ENCODE measurements at regions not wholly inside any gene's neighbourhood (a gene's known extent, or its start where the extent isn't known, plus 50 kb on each side); places are given as distances from the start of the nearest gene placed in this dataset.

- no peak for DNase-seq
These were observed 203.5 kb upstream of the RBMS3 start for GRCh38 chr3:29077356-29077755.

GRCh38 chr3:29079358-29079757 is 201.5 kb upstream of the RBMS3 start:
- DNase-seq: no peak

- DNase-seq: no peak
These were observed 199.9 kb upstream of the RBMS3 start for GRCh38 chr3:29080967-29081366.

DNA sequence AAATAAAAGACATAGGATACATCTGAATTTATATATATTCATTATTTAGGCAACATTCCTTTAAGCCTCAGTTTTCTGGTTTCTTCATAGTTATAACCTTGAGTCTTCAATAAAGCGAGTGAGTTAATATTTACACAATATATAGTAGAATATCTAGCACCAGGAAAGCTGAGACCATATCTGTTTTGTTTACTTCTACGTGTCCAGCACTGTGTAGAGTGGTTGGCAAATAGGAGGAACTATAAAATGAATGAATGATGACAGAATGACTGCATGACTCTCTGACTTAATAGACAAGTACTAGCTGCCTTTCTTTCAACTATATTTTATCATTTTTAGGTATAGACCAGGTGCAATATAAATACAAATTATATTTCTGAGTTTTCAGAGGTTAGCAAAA is 197.8 kb upstream of the RBMS3 start:
- no peak for DNase-seq

DNA sequence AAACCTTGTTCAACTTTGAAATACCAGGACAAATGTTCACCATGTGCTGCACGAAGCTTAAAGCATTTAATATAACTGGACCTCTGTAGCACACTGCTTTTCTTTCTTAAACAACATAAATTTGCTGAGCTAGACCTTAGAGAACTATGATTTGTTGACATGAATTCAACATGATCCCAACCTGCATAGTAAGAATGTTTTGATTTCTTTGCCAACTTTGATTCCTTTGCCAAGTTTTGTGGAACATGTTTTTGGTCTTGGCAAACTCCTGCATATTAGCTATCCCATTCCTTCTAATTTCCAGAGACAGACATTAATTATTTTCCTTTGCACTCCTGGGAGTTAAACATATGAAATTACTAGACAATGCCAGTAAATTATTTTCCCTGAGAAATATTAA is 197.2 kb upstream of the RBMS3 start:
- DNase-seq: no peak

GRCh38 chr3:29088579-29088978 is 192.3 kb upstream of the RBMS3 start:
- no peak for DNase-seq

DNA sequence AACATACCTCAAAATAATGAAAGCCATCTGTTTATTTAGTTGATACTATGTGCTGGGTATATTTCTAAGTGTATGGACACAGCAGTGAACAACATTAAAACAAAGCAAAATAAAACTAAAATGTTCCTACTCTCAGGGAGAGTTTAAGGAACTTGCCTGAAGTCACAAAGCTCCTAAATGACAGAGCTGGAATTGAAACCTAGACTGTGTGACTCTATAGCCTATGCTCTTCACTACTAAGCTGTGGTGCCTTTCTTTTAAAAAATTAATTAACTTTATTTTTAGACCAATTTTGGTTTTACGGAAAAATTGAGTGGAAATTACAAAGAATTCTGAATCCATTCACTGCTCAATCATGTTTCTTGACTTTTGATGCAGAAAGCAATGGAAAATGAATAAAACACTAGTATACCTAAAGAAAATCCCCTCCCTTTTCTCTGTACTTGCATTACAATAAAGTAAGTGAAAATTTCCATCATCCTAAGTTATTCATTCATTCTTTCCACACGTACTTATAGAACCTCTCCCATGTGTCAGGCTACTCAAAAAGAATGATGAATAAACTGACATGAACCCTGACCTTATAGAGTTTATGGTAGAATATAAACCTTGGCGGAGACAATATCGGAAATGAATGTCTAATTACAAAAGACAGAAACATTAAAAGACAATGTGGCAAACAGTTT is 189.8 kb upstream of the RBMS3 start:
- DNase-seq: no peak

DNA sequence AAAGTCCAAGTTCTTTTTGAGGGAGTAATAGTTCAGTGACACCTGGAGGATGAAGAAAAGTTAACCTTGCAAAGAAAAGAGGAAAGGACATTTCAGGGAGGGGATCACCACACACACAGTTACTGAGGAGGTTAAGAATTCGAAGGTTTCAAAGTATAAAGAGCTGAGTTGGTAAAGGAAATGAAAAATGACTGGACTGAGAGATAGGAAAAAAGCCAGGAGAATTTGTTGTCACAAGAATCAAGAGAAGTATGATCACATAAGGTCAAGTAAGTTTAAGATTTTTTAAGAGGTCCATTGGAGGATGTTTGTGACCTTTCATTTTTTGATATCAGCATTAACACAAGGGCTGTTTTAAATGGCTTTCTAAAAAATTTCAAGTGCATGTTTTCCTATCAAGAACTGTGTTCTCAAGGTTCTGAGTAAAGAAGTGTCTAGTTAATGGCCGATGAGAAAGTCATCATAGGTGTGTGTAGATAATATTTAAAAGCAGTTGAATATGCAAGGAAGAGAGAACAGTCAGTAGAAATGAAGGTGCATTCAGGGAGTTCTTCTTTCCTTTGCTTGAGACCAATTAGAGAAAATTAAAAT is 189.2 kb upstream of the RBMS3 start:
- DNase-seq: no peak

GRCh38 chr3:29092348-29092747 is 188.5 kb upstream of the RBMS3 start:
- no peak for DNase-seq

GRCh38 chr3:29099296-29099695 is 181.6 kb upstream of the RBMS3 start:
- no peak for DNase-seq

- no peak for DNase-seq
These were observed 181.1 kb upstream of the RBMS3 start for GRCh38 chr3:29099775-29100174.

- DNase-seq: no peak
These were observed 180.6 kb upstream of the RBMS3 start for GRCh38 chr3:29100292-29100691.

- DNase-seq: no peak
These were observed 152.9 kb upstream of the RBMS3 start for GRCh38 chr3:29128001-29128400.

DNA sequence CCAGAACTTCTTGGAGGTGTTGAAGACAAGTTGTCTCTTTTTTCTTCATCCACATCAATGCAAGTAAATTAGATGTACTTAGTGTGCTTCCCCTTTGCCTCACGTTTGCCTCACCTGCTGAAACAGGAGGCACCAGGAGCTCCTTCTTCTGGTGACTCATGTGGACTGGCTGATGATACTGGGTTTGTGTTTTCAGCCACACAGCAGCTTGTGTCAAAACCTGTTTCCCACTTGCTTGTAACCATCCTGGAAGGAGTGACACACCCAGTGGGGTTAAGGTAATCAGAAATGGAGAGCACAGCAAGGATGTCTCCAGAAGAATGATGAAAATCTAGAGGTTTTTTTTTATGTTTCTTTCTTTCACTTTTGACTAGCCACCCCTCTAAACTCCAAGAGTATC is 143.3 kb upstream of the RBMS3 start:
- DNase-seq: no peak

GRCh38 chr3:29138171-29138570 is 142.7 kb upstream of the RBMS3 start:
- DNase-seq: no peak

DNA sequence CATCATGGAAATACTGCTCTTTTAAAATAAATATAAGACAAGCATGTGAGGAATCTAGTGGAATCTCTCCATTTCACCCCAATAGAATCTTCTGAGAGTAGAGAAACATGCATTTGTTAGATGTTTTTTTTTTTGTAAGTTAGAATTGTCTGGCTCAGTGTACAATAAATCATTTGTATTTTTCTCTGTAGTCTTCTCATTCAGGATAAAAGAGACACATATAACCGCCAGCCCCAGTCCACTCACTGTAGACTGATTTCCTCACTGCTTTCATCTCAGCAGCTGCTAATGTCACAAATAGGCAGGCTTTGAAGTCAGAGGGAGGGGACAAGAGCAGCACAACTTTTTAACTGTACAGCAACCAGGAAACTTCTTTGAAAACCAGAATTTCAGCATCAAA is 140.2 kb upstream of the RBMS3 start:
- DNase-seq: no peak

- DNase-seq: no peak
These were observed 139.5 kb upstream of the RBMS3 start for GRCh38 chr3:29141197-29141917.

DNA sequence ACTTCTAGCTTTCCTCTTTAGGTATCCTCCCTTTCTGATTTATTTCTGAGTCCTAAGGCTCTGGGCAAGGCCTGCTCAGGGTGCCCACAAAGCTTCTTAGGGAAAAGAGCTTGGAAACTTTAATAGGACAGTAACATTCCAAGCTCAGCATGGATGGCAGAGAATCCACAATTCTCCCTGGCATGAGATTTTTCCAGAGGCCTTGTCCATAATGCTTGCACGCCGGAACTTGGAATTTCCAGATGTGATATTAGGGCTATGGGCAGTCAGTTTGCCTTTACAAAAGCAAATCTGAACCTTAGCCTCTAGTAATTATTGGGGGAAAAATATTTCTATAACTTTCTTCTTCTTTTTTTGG is 139.0 kb upstream of the RBMS3 start:
- DNase-seq: no peak

- DNase-seq: no peak
These were observed 137.7 kb upstream of the RBMS3 start for GRCh38 chr3:29143151-29143550.

DNA sequence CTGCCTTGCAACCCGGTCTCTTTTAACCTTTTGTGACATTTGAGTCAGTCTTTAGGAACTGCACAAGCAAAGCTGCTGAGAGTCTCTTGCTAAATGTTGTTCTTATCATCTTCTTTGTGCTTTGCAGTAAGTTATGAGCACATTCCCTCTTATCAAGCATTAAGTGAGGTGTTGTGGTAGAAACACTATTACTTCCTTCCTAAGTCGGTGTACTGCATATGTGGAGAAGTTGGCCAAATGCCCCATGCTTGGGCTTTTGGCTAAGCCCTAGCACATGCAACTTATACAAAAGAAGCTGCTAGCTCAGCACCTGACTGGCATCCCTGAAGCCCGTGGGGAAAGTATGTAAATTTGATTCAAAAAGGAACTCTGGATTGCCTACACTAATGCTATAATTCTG is 136.5 kb upstream of the RBMS3 start:
- DNase-seq: no peak

DNA sequence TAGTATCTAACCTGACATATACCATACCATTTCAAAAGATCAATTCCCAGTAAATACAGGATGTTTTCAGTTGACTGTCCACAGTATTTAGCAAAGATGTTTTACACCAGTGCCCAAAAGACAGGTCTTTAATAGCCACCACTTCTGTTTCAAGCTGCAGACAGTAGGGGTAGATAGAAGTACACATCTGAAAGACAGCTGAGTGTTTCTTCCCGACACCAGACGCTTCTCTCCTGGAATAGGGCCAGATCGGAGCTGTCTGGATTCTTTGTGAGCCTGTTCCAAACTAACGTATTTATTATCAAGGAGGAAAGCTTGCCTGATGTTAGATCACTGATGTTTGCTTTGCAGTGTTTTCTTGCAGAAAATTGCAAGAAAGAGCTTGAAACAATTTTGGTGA is 136.1 kb upstream of the RBMS3 start:
- no peak for DNase-seq

DNA sequence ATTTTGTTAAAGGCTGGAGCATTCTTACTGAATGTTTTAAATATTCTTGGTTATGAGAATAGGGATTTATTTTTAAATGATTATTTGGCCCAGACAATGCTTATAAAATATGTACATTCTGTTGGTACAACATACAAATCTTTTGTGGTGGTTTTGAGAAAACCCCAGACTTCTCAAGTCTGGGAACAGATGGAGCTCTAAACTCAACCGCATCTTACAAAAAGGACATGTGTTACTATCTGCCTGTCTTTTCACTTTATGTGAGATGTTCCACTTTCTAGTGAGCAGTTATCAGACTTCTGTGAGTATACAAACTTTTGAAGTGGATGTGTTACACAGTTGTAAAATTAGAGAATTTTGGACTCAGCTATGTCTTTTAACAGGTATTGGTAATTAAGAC is 135.5 kb upstream of the RBMS3 start:
- DNase-seq: no peak

GRCh38 chr3:29152379-29152778 is 128.5 kb upstream of the RBMS3 start:
- no peak for DNase-seq

- DNase-seq: no peak
These were observed 127.1 kb upstream of the RBMS3 start for GRCh38 chr3:29153811-29154210.

Data from NCI-H1436 treated with DMSO at 0.1 percent for 48 hours (cell line).